ENCODE measurements at regions not wholly inside any gene's neighbourhood (a gene's known extent, or its start where the extent isn't known, plus 50 kb on each side); places are given as distances from the start of the nearest gene placed in this dataset.
A peak's percentile ranks its signal among the peaks of the same experiment; 100 is the strongest.

DNA sequence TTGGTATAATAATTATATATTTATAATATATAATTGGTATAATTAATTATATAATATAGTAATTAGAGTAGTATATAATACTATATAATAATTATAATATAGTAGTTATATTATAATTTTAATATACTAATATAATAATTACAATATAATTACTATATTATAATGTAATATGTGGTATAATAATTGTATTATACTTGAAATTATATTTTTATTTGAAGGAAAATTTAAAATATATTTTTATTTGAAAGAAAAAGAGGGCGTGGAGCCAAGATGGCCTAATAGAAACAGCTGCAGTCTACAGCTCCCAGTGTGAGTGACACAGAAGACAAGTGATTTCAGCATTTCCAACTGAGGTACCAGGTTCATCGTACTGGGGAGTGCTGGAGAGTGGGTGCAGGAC lies 365.9 kb downstream of the MMUT start:
- DNase-seq = peak; percentile 2

DNA sequence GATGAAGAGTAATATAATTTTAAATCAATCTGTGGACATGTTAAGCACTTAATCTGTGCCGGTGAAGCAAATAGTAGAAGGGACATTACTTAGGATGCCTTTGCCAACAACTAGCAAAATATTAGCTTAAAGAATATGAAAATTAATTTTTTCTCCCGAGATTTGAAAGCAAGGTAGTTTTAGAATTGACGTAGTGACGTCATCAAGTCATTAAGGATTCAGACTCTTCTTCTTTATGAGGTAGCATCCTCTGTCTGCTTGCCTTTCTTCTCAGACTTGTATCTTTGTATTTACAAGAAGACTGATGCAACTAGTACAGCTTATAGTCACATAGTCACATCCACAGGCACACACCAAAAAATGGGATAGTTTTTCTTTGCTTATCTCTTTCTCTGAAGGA lies 374.4 kb downstream of the MMUT start:
- no peak for DNase-seq

DNA sequence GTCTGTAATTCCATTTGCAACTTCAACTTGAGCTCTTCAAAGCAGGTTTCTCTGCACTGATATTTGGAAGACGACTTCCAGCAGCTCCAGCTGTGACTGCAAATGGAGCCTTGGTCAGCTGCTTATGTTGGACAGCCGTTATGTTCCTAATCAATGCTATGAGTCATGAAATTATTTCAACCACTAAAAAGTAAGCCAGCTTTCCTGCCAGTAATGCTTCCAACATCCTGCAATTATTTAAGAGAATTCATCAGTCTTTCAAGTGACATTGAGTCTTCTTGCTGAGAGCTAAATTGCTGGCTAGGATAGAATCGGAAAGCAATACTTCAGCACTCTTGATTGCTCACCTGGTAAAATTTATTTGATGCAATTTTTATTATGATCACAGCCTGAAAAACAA lies 375.7 kb downstream of the MMUT start:
- no peak for DNase-seq

DNA sequence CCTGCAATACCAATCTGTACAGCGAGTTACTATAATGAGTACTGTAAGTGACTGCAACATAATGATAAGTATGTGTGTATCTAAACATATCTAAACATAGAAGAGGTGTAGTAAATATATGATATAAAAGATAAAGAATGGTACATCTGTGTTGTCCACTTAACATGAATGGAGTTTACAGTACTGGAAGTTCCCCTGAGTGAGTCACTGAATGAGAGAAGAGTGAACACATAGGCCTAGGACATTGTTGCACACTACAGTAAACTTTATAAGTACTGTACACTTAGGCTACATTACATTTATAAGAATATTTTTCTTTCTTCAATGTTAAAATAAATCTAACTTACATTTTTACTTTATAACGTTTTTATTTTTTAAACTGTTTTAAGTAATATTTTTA lies 380.4 kb downstream of the MMUT start:
- DNase-seq = no peak

DNA sequence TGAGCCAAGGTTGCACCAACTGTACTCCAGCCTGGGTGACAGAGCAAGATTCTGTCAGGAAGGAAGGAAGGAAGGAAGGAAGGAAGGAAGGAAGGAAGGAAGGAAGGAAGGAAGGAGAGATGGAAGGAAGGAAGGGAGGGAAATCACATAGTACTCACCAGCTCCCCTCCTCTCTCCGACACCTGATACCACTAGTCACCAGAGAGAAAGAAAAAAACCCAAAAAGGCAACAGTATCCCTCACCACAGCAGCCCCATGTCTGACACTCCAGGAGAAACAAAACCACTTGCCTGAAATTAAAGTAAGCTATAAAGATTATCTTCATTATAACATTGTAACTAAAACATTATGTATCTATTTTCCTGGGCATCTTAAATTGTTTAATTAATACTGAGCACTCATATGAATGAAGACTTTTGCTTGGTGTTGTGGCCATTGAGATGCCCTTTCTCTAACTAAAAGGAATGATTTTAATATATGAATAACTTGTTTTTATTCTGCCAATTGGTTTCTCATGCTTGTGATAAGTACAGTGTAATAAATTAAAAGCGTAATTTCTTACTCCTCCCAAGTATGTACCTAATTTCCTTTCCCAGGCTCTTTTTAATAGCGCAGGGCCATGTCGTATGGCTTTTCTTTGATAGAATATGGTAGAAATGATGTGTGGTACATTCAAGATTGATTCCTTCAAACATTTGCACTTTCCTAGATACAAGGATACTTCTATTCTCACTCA lies 390.0 kb downstream of the MMUT start:
- DNase-seq = no peak

DNA sequence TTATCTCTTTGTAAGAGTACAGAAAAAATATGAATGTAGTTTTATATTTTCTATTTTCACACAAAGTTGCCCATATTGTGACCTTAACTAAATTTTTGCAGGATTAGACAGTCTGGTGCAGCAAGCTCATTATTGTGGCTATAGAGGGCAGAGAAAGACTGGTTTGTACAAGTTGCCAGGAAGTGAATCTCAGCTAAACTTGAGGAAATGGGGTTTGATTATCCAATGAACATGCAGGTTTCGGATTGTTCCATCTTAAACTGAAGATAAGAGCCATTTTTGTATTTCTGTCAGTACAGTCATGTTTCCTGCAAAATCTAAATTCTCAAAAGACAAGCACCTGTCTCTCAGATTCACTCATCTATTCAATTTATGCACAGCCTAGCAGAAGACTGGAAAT lies 390.9 kb downstream of the MMUT start:
- no peak for DNase-seq

DNA sequence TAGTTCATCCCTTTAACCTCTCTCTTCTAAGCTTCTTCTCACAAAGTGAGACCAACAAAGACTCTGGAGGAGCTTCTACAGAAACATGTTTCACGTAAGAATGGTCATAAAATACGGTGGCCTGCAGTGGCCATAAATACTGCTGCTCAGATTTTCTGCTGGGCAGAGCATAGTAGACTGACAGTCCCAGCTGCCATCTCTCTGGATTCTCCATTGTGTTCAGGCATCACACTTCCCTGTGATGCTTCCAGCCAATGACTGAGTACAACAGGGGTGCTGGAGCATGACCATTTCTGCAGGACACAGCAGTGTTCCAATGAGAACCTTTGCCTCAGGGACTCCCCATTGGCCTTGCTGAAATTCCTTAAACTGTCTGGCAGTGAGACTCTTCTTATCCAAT lies 392.6 kb downstream of the MMUT start:
- no peak for DNase-seq

DNA sequence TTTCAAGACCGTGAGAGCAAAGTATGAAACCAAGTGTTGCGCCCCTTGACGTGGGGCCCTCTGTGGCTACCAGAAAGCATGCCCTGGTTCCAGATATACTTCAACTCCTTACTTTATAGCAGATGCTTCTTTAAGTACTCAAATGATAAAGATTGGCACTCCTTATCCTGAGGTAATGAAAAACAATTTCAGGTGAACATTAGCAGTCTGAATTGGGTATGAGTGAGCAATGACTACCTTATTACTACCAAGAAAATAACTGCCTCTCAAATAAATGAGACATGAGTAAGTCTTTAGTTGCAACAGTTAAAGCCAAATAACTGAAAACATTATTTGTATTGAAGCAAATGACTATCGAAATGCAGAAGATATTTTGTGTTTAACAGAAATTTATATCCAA lies 408.7 kb downstream of the MMUT start:
- no peak for DNase-seq

DNA sequence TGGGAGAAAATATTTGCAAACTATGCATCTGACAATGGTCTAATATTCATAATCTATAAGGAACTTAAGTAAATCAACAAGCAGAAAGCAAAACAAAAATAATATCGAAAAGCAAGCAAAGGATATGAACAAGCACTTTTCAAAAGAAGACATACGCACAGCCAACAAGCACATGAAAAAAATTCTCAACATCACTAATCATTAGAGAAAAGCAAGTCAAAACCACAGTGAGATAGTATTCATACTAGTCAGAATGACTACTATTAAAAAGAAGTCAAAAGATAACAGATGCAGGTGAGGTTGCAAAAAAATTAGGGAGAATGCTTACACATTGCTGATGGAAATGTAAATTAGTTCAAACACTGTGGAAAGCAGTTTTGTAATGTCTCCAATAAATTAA lies 410.2 kb downstream of the MMUT start:
- no peak for DNase-seq

DNA sequence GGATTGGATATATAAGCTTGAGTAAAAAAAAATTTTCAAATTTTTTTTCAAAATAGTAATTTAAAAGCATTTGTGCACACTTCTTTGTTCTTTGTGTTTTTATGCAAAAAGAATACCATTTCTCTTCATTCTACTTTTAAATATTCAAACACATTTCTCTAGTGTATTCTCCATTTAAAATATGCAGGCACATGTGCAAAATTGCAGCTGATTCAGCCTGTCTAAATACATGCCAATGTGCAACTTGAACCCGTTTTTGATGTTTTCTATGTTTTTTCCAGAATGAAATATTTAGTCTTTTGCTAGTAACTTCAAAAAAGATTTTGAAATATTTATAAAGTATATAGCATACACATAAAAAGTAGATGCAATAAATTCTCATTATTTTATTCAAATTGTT lies 411.8 kb downstream of the MMUT start:
- DNase-seq = no peak

DNA sequence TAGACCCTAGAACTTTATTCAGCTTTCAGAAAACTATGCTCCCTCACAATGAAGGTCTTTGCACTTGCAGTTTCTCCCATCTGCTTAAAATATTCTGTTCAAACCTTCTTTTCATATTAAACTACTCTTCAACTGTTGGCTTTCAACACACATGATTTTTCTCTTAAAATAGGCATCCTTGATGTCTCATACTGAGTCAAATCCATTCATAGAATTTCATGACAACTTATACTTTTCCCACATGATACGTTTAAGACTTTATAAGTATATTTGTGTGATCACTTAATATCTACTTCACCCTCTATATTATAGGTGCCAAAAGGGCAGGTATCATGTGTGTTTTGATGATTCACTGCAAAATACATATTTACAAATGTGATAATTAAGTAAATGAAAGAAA lies 412.5 kb downstream of the MMUT start:
- no peak for DNase-seq

DNA sequence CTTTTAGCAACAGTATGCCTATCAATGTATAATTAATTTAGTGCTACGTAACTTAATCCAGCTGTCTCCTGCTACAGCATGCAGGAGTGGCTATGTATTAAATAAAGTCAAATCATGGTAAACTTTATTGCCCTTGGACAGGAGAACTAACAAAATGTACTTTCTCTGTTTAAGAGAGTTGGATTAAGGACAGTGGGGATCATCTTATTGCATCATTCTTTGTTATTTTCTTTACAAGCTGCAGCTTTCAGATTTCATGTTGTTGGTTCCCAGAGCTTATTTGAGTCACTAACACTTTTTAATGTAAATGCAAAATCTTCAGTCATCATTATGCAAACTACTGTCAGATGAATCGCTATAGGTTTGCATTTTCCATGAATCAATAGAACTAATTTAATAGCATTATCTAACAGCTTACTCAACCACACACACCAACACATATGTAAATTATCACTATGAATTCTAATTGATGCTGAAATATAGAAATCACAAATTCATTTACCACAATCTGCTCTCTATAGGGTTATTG lies 424.7 kb downstream of the MMUT start:
- no peak for DNase-seq

DNA sequence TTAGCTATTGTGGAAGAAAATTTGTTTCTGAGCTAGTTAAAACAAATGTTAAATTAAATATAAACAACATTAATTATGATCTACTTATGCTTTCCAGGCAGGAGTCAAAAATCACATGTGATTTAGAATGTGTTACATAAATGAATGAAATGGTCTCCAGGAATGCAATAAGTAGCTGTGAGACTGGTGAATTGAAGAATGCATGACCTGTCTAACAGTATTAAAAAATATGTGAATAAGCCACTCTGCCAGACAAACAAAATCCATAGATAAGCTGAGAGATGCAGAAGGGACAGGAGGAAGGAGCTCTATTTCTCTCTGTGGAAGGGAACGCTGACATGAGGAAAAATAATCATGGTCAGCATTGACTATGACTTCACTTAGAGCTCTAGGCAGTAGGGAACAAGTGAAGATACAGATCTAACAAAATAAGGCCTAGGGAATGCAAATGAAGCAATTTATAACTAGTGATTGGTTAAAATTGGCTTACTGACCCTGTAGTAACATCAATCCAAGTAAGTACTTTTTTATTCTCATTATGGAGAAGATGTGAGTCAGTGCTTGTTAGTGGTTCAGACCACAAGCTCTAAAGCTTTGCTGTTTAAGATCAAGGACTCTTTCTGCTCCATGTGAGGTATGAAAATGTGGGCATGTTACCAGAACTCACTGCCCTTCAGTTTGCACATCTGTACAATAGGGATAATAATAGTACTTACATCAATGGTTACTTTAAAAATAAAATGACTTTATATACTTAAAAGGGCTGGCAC lies 432.6 kb downstream of the MMUT start:
- DNase-seq = no peak

DNA sequence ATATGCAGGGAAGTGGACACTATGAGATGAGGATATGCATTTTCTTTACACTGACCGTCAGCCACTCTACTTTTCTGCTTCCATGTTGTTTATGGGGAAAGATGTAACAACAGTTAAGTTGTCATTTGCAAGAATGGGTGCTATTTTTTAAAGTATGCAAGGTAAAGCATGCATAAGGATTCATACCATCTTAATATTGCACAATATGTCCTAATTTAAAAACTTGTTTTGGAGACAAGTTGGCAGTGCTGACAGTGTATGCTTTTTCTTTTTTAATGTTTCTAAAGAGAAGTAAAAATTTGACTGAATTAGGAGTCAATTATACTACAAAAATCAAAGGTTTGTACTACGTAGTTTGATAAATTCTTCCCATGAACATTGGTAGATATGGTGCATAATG lies 435.4 kb downstream of the MMUT start:
- no peak for DNase-seq

DNA sequence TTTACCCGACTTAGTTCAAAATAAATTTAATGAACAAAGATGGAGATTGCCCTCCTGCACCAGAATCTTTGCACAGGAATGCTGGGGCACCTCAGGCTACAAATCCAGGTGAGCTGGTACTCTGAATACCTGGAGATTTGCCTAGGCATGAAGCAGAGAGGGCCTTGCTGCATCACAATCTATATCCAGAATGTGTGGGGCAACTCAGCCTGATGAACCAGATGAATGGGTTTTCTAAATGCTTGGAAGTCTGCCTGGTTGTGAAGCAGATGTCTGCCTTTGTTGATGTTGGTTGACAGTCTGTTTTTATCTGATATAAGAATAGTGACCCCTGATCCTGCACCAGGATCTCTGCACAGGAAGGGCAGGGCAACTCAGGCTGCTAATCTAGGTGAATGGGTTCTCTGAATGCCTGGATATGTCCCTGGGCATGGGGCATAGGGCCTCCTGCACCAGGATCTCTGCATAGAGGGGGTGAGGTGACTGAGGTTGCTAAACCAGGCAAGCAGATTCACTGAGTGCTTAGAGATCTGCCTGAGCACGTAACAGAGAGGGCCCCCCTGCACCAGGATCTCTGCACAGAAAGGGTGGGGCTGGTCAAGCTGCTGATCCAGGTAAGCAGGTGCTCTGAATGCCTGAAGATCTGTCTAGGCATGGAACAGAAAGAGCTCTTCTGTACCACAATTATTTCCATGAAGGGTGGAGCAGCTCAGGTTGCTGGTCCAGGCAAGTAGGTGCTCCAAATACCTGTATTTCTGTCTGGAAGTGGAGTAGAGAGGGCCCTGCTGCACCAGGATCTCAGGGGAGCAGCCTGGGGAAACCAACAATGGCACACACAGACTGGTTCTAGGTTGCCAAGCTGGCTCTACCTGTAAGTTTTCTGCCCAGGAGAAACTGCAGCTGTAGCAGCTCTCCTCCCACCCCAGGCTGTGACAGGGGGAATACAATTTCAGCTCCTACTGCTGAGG lies 437.5 kb downstream of the MMUT start:
- DNase-seq = no peak

DNA sequence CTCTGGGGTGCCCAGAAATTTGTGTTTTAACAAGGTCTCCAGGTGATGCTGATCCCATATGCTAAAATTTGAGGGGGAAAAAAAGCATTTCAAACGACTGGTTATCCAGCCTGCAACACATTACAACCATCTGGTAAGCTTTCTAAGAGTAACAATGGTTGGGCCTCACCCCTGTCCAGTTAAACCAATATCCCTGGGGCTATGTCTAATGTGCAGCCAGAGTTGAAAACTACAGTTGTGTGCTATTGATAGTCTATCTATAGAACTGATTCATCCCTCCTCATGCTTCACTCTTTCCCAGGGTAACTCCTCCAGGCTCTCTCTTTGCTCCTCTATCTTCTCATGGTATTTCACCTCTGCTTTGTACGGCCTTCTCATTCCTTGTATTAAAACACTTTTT lies 458.3 kb downstream of the MMUT start:
- no peak for DNase-seq

DNA sequence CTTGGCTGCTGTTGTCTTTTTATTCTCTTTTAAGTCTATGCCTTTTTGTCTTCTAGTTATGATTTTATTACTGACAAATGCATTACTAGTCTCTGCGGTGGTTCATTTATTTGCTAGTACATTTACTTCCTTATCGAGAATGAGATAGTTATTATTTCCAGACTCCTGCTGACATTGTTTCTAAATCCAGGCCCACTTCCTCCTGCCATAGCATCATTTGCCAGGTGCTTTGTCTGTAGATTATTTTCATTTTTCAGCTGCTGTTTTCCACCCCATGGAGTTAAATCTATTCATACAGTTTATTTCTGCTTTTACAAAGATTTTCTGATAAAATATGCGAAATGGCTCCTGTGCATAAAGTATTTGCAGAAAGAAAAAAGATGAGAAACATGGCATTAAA lies 459.7 kb downstream of the MMUT start:
- DNase-seq = no peak

DNA sequence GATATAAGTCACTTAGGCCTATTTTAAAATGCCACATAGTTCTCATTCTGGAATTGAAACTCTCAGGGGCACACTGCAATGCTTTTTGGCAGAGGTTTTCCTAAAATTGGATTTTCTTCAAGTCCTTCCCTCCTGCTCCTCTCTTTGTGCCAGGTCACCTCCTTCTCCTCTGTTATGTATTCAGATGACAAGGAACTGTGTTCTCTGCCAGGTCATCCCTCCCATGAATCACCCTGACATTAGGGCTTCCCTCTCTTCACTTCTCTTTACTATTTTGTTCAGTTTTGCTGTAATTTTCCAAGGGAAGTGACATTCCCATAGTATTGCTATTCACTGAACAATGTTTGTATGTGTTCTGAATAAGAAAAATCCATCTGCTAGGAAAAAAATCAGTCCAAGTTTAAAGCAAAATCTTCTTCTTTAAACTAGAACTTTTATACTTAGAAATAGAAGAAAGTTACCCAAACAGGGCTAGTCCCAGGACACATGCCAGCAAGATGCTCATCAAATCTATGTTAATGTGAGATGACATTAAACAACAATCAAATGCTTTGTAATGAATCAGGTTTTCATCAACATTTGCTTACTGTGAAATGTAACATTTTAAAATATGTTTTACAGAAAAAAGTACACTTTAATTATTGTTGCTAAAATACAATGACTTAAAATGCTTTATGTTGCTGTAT lies 461.1 kb downstream of the MMUT start:
- no peak for DNase-seq

DNA sequence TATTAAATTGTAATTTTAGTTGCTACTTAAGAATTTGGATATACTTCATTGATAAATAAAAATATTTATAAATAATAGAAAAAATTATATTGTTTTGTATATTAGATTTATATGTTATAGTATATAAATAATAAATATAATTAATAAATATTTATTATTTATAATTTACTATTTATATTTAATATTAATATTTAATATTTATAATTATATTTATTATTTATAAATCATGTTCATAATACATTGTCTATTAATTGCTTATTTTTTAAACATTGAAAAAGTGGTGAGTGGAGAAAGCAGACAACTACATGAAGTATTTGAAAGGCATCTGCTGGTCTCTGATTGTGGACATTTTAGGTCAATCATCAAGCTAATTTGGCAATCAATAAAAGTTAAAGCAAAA lies 464.5 kb downstream of the MMUT start:
- DNase-seq = no peak

DNA sequence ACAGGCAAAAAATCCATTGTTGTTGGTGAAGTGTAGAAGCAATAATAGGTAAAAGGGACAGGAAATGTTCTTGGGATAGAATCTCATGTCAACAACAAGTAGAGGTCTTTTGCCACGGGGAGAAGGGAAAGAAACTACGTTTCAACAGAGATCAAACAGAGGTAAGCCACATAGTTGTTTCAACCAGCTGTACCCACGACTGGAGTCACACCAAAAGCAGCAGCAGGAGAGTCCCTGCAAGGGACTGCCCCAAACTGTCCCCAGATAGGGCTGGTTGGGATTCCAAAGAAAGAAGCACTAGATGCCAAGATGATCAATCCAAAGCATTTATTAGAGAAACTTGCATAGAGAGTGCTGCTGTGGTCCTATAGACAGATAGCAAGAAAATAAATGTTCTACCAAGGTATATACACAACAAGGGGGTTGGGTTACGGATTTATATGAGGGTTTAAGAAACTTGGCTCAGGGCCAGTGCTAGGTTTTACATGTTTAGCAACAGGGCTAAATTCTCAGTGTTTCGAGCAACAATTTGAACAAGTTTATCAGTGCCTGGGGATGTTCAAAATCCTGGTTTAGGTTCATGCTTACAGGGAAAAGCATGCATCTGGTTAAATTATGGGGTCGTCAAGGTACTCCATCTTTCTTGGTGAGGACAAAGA lies 466.5 kb downstream of the MMUT start:
- peak; percentile 1 for DNase-seq

DNA sequence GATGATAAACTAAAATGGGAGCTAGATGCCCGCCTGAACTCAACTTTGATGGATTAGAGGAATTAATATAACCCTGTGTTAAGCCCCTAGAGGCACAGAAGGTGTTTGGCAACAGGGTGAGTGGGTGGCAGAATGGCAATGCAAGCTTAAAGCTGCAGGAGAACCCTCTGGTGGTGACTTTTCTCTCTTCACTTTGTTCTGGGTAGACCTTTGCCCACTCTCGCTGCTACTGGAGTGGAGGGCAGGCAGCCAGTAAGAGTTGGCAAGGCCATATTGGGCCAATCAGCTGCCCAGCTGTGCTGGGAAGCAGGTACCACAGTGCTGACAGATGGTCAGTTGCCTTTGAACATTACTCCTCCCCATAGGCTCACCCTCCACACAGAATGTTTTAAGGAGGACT lies 468.2 kb downstream of the MMUT start:
- no peak for DNase-seq

DNA sequence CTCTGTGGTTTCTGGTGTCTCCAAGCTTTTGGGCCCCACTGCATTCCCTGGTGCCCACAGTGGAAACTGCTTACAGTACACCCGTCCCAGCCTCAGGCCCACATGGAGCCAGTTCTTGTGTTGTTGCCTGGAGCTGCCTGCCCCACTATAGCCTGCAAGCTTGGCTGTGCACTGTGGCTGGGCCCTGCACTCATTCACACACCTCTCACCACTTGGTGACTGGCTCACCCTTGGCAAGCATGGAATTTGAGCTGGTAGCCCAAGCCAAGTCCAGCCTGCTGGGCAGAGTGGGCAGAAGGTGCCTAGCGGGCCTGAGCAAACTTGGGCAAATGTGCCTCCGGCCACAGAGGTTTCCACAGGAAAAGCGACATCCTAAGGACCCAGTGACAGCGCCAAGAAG lies 472.3 kb downstream of the MMUT start:
- no peak for DNase-seq

All from hematopoietic multipotent progenitor cell treated with erythropoietin and hydrocortisone succinate and interleukin-3 and kit ligand, for 4 days (in vitro differentiated cells).